Astrocyte of the cerebellum (primary cell): ENCODE measurements at regions not wholly inside any gene's neighbourhood (a gene's known extent, or its start where the extent isn't known, plus 50 kb on each side); places are given as distances from the start of the nearest gene placed in this dataset.

ENCODE experiments used
- DNase-seq: peaks from one replicate; pipeline ENCODE4 v3.0.0-alpha.2; 2011; ENCODE audit warnings: low read depth
- H3K4me3 ChIP-seq: 2 replicates; pipeline ENCODE4 v1.5.1; 2011; ENCODE audit warnings: mild to moderate bottlenecking, low read depth, low read length, moderate library complexity
- in situ Hi-C: cut with HindIII; loops from 2 replicates; pipeline ENCODE4 v1.10.0; 2017; ENCODE audit warnings: low sequenced_read_pairs
- TF ChIP-seq, protein P1 (sequence below): IDR thresholded peaks from 2 replicates; pipeline ENCODE4 v1.5.1; 2012; ENCODE audit warnings: low read length, low read depth, moderate library complexity, mild to moderate bottlenecking; ENCODE audit errors: missing control alignments

DNA sequence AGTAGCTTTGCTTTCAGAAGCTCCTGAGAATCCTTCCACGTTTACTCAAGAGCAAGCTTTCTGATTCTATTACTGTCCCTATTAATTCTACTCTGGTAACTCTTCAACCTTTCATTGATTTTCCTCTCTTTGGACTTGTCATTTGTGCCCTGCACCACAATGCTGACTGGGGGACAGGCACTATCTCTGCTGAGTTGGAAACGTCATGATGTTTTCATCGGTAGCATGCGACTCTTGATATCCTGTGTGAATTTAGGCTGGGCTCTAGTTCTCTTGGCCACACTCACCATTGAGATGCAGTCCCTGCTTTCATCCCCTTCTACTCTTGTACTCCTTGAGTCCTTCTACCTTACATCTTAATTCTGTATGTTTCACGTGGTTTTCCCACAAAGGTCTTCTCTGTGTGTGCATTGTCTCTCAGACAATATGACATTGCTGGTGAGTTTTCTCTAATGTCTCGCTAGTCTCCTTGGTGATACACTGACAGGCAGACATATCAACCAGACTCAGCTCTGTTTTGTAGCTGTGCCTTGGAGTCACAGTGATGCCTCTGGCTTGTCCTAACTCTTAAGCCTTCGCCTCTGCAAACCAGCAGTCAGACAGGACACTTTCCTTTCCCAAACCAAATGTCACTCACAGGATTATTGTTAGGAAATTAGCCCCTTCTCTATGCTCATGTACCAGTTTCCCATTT is 223.6 kb upstream of the ADGRL2 start:
- no peak overlapping the region for H3K4me3 ChIP-seq
- in situ Hi-C loops: no loop called here
- no peak for DNase-seq
- TF ChIP-seq, protein P1, sequence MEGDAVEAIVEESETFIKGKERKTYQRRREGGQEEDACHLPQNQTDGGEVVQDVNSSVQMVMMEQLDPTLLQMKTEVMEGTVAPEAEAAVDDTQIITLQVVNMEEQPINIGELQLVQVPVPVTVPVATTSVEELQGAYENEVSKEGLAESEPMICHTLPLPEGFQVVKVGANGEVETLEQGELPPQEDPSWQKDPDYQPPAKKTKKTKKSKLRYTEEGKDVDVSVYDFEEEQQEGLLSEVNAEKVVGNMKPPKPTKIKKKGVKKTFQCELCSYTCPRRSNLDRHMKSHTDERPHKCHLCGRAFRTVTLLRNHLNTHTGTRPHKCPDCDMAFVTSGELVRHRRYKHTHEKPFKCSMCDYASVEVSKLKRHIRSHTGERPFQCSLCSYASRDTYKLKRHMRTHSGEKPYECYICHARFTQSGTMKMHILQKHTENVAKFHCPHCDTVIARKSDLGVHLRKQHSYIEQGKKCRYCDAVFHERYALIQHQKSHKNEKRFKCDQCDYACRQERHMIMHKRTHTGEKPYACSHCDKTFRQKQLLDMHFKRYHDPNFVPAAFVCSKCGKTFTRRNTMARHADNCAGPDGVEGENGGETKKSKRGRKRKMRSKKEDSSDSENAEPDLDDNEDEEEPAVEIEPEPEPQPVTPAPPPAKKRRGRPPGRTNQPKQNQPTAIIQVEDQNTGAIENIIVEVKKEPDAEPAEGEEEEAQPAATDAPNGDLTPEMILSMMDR: no peak

DNA sequence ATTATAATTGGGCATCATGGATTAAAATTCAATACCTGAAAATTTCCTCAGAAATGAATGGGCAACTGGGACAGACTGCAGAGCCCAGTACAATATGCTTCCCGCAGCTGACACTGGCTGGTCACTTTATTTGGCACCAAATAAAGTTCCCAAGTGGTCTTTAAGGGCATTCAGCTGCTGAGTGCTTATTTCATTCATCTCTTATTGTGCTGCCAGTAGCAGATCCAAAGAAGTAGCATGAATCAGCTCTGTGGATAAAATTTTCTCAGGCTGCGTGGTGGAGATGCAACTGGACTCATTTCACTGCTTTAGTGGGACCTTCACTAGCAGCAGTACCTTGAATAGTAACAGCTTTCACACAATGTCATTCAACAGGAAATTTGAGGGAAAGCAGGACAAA is 226.3 kb upstream of the ADGRL2 start:
- H3K4me3 ChIP-seq: no peak overlapping the region
- in situ Hi-C loops: no loop called here
- TF ChIP-seq, protein P1: no peak
- no peak for DNase-seq

DNA sequence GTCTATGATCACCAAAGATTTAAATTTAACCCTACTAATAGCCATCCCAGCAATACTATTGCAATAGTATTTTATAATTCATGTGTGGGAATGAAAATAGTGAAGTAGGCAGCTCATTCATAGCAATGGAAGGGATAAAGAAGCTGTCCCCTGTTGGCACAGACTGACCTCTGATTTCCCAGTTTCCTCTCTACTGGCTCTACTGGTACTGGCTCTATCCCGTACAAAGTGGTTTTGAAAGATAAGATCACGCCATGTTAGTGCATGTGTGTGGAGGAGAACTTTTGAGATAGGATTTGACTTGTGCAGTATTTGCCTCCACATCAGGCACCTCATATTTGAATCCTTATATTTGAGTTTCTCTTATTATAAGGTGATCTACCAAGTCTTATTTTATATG is 227.3 kb upstream of the ADGRL2 start:
- in situ Hi-C loops: no loop called here
- H3K4me3 ChIP-seq: no peak overlapping the region
- DNase-seq: no peak
- TF ChIP-seq, protein P1: no peak

DNA sequence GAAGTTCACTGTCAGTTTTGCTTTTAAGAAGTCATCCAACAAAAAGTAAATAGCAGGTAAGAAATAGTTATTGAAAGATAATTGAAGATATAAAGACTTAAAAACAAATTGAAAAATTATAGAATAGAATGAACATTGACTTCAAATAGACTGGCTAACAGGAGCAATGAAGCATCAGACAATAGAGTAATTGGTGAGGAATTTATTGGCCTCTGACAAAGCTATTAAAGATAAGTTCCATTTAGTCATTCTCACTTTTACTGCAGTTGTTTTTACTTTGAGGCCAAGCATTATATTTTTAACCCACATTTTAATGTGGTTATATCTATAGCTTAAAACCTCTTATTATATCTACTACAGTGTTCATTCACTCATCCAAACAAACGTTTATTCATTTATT is 228.8 kb upstream of the ADGRL2 start:
- no peak for DNase-seq
- in situ Hi-C loops: no loop called here
- TF ChIP-seq, protein P1: no peak
- no peak overlapping the region for H3K4me3 ChIP-seq

DNA sequence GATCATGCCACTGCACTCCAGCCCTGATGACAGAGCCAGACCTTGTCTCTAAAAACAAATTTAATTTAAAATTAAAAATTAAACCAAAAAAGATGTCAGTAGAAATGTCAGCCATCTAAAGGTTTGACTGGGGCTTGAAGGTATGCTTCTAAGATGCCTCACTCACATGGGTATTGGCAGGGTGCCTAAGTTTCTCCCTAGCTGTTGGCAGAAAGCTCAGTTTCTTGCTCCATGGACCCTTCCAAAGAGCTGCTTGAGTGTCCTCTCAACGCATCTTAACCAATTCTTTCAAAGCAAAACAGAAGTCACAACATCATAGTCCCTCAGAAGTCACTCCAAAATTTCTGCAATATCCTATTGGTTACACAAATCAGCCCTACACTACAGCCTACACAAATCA is 231.0 kb upstream of the ADGRL2 start:
- in situ Hi-C loops: no loop called here
- TF ChIP-seq, protein P1: no peak
- DNase-seq: no peak
- no peak overlapping the region for H3K4me3 ChIP-seq

DNA sequence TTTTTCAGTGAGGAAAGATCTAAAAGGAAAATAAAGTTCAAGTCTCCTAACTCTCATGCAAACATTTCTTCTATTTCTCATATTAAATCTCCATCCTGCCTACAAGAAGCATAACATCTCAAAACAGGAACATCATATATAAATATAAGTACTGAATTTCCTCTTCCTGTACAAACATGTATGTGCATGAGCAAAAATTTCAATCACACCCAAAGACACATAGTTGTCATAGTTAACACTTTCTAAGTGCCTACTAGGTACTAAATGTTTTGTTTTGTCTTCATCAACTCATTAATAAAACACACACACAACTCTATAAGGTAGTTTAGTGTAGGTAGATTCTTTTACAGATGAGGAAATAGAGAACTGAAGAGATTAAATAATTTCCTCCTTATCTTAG is 237.1 kb upstream of the ADGRL2 start:
- DNase-seq: no peak
- TF ChIP-seq, protein P1: no peak
- no peak overlapping the region for H3K4me3 ChIP-seq
- in situ Hi-C loops: no loop called here
